NCI-H345 treated with DMSO at 0.1 percent for 48 hours (cell line): ENCODE measurements at regions not wholly inside any gene's neighbourhood (a gene's known extent, or its start where the extent isn't known, plus 50 kb on each side); places are given as distances from the start of the nearest gene placed in this dataset.

Source experiments
- DNase-seq: peaks from one replicate; lab custom pipeline; 2025; ENCODE audit not compliant: unreplicated experiment; lab: John Stamatoyannopoulos, UW

DNA sequence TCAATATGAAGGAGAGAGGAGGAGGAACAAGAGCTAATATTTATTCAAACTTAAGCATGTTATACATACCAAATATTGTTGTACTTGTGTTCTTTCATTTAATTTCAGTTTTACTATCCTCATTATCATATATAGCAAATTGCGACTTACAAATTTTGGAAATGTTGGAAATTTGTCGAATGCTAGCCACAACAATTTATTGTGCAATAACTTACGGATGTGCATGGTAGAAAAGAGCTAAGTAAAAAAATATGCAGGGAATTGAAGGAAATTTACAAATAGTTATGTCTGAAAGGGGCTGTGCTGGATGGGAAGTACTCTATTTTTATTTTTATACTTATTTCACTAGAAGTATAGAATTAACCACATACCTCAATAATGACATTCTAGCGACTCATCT, 376.3 kb downstream of the PCDH20 start:
- DNase-seq = no peak

DNA sequence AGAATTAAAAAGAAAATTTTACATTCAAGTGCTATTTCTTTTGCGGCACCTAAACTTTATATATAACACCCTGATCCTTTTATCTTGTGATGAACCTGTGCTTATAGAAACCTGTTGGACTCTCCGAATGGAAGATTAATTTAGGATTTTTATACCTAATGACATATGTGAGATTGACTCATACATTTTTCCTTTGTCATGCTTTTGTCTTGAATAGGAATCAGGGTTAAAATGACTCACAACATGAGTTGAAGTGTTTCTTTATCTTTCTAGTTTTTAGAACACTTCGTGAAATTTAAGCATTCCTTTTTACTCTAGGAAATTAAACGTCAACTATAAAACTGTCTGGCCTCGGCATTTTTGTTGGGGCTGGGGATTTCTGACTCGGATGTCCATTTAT, 378.9 kb downstream of the PCDH20 start:
- DNase-seq = no peak

DNA sequence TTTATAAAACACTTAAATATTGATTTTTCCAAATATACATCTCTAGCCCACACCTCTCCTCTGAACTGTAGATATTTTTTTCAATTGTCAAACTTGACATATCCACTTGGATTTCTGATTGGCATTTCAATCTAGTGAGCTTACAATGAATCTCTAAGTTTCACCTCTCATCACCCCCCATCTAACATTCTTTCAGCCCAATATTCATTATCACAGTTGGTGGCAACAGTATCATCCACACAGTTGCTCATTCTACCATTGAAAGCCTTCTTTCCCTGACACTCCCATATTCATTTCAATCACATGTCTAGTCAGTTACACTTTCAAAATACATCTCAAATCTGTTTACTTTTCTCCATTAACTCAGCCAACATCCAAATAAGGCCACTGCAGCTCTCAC, 385.2 kb downstream of the PCDH20 start:
- DNase-seq = peak; percentile 4

DNA sequence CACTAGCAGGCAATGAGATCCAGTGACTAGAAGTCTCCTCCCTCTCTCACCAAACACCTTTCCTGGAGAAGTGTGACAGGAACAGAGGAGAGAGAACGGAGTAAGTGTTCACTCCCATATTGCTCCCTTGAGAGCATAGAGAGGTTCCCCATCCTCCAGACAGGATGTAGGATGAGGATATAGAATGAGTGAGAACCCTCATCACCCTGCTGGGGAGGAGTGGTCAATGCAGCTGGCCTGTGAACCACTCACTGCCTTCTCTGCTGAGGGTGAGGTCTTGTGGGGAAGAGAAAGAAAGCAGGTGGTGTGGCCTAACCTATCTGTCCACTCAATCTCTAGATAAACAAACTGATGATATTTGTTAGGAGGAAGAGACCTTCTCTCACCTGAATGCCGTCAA, 386.6 kb downstream of the PCDH20 start:
- no peak for DNase-seq

DNA sequence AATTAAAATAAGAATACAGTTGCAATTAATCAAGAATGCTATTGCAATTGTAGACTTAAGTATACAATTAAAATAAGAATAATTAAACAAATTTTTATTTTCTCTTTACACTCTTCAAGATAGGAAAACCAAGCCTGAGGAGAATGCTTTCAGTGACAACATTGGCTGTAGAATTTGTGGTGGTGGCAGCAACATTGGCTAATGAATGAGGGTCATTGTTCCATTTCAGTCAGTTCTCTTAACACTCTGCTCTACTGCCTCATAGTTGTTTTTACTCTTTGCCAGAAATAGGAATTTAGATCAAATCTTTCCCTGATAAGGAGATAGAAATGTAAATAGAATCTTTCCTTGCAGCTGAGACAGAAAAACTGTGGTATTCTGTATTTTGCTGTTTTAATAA, 391.6 kb downstream of the PCDH20 start:
- no peak for DNase-seq

DNA sequence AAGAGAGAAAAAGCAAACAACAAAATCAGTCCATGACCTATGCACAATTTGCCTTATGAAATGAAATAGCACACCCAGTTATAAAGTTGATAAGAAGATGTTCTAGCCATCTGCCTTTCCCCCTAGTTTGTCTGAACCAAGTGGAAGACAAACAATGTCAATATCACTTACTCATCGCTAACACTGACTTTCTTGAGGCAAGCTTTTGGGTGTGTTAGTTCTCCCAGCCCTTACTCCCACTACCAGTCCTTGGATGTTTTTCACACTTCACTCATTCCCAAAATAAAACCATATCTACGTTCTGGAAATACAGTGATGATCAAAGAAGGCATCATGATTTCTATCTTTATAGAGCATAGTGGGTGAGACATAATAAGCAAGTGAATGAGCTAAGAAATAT, 393.8 kb downstream of the PCDH20 start:
- no peak for DNase-seq

DNA sequence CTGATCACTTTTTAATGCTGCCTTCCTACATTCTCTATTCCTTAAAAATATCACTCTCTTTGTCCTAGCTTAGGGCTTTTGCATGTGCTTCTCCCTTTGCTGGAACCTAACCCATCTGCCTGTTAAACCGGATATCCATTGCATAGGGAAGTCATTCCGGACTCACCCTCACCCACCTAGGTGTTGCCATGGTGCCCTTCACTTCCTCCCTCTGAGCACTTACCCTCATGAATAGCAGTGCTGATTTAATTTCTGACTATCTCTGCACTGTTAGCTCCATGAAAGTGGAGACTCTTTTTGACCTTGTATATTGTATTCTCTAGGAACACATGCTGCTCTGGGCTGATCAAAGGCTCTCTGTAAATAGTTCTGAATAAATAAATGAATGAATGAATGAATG, 401.9 kb downstream of the PCDH20 start:
- DNase-seq = no peak

DNA sequence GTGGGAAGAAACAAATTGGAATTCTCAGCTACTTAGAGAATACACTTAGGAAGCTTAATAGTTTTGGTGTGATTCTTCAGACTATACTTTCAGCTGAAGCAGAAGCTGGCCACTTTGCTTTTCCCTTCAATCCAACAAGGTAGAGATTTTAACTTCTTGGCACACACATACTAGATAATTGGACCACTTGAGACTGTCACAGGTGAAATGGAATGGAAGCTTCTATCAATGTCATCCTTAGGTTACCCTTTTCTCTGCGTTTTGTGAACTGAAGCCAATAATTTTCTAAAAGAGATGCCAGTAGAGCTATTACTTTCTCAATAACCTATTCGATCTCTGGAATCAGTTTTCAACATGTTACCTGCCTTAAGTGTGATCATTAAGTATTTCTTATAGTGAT, 405.3 kb downstream of the PCDH20 start:
- DNase-seq = no peak

DNA sequence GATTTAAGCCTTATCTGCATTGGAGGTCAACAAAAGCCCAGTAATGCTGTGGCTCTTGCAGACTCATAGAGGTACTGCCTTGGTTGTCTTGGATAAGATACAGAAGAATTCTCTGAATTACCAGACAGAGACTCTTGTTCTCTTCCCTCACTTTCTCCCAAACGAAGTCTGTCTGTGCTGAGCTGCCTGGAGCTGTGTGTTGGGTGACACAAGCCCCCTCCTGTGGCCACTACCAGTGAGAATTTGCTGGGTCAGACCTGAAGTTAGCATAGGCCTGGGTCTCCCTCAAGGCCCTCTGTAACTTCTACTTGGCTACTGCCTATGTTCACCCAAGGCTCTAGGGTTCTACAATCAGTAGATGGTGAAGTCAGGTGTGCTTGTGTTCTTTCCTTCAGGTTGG, 413.0 kb downstream of the PCDH20 start:
- DNase-seq = no peak

DNA sequence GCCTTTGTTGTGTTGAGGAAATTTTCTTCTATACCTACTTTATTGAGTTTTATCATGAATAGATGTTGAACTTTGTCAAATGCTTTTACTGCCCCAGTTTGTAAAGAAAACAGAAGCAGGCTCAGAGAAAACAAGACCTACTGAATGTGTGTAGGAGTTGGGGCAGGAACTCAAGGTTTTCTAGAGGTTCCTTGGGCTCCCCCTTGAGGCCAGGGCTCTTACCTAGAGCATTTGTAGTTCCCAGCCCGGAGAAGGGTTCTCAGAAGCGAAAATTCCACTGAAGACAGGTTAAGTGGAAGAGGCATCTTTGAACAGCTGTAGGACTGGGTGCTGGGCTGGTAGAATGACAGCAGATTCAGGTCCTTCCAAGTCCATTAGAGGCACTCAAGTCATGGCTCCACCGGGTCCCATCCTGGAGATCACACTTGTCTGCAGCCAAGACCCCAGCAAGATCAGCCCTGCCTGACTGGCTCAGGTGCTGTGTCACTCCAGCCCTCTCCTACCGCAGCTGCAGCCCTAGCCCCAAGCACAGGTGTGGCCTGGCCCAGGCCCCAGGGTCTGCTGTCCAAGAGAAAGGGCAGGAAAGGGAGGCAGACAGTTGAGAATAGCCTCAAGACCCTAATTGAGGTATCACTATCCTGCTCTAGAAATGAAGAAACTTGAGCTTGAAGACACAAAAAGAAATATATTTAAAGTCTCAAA, 425.5 kb downstream of the PCDH20 start:
- DNase-seq = no peak

DNA sequence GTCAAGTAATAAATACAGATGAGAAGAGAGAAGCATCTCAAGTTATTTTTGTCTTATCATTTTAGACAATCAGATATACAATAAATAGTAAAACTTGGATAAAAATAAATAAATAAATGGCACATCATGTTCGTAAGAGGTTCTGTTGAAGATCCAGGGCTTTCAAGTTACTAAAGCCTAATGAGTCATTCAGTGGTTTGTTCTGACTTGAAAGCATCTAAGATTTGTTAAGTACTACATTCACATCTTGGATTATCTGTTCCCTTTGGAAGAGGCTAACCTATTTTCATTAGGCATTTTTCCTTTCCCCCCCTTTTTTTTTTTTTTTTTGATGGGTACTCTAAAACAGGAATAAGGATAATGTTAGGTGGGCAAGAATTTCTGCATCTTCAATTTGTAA, 429.3 kb downstream of the PCDH20 start:
- DNase-seq = no peak

DNA sequence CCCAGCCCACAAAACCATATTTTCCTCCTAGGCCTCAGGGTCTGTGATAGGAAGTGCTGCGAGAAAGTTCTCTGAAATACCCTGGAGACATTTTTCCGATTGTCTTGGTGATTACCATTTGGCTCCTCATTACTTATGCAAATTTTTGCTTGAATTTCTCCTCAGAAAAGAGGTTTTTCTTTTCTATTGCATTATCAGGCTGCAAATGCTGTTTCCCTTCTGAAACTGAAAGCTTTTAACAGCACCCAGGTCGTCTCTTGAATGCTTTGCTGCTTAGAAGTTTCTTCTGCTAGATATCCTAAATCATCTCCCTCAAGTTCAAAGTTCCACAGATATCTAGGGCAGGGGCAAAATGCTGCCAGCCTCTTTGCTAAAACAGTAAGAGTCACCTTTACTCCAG, 434.2 kb downstream of the PCDH20 start:
- DNase-seq = no peak

DNA sequence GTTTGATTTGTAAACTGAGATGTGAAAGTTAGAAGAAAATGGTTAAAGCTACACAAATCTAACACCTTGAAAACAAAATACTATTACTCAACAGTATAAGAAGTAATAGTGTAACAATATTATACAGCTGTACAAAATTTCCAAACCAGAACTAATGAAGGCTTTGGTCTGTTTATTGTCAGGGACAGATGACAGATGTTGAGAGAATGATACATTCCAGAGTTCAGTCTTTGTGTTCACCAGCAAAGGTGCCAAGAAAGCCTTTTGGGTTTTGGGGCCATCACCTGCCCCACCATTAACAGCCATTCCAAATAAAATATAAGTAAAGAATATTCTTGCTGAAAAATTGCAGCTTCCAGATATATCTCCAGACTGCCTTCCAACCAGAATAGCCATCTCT, 439.3 kb downstream of the PCDH20 start:
- no peak for DNase-seq

DNA sequence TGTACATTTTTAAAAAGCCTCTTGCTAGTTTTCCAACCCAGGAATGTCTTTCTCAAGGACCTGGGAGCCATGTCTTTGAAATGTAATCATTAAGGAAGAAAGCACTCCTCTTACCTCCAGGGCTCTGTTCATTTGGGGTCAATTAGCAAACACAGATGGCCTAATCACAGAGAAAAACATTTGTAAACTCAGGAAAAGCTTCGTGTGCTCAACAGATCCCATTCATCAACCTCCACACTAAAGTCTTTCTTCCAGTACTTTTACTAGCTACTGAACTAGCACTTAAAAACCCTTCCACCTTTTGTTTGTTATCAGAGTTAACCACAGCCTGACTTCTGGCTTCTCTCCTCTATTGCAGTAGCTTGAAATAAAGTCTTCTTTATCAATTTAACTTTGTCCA, 441.4 kb downstream of the PCDH20 start:
- DNase-seq = no peak

DNA sequence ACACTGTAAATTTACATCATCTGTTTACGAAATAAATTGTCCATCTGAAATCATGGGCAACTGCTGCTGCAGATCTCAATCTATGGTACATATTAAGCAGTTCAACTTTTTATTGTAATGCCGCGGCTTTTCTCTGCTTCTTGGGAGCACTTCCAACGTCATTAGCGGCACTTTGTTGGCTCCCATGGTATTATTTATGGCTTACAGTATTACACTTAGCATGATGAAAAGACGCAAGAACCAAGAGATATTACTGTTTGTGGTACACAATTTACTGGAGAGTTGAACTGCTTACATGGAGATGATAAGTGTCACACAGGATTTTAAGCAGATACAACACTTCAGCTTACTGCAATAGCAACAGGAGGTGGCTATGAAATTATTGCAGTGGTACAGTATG, 442.1 kb downstream of the PCDH20 start:
- no peak for DNase-seq

DNA sequence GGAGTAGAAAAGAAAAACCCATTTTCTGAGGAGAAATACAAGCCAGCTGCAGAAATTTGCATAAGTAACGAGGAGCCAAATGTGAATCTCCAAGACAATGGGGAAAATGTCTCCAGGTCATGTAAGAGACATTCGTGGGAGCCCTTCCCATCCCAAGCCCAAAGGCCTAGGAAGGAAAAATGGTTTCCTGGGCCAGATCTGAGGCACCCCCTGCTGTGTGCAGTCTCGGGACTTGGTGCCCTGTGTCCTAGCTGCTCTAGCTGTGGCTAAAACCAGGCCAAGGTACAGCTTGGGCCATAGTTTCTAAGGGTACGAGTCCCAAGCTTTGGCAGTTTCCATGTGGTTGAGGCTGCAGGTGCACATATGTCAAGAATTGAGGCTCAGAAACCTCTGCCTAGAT, 444.9 kb downstream of the PCDH20 start:
- DNase-seq = no peak

DNA sequence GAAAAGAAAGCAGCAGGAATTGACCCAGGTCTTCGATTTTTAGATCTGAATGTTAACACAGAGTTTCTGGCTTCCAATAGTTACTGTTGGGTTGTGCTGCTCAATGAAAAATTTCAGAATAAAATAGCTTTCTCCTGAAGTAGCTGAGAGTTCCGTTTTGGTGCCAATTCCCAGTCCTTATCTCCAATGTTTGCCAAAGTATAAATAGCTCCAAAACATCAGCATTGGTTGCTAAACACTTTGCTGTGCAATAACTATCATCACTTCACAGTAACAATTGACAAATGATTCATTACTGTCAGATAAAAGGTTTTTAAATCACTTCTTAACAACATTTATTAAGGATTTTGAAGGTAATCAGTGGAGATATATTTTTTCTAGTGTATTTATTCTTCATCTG, 446.0 kb downstream of the PCDH20 start:
- DNase-seq = no peak

DNA sequence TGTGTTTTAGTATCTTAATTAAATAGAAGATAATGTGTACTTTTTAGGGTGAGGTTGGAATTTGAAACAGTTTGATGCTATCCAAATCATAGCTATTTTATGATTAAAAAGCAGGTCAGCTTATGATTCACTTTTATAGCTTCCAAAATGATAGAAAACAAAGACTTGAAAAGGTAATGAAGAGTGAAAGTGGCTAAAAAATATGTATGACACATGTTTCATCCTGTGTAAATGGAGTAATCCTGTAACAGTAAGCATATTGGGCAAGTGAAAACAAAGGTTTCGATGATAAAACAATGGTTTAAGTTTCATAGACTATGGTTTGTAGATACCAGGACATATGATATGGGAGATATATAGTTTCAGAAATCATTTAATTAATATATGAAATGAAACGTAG, 456.2 kb downstream of the PCDH20 start:
- no peak for DNase-seq

DNA sequence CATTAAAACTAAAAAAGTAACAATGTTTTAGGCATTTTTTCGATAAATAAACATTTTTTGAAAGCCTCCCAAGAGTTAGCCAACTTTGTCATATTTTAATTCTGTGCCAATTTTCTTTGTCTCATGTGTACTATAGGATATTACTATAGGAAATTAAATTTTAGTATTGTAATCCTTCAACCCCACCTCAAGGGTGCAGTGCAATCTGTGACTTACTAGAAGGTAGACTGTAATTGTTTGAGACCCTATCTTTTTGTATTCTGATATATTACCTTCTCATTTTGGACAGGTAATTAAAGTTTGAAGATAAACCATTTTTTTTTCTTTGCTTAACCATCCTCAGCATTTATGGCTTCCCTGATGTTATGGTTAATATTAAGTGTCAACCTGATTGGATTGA, 457.8 kb downstream of the PCDH20 start:
- DNase-seq = no peak

DNA sequence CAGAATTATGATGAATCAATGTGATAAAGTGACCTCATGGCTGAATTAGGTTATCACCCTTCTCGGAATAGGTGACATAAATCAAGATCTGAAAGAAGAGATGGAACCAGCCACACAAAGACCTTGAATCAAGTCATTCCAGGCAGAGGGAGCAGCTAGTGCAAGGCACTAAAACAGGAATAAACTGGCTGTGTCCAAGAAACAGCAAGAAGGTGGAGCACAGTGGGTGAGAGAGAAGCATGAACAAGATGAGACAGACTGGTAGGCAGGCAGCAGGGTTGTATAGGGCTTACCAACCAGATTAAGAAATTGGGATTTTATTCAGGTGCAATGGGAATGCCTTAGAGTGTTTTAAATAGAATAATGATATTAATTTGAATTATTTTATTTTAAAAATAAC, 470.3 kb downstream of the PCDH20 start:
- no peak for DNase-seq

DNA sequence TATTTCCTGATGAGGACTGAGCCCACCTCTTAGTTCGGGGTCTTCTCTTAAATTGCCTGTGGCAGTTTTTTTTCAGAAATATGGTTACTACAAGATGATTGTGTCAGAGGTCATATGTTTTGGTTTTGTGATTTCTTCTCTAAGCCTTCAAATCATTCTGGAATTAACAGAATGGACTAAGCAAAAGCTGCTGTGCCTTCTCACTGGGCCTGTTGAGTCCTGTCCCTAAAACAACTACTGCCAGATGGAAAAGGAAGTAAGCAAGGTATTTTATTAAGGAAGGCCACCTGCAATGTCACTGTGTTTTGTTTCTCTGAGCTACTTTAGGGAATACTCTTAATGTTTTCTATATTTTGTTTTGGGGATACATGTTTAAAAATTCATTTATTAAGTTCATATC, 470.8 kb downstream of the PCDH20 start:
- DNase-seq = no peak

DNA sequence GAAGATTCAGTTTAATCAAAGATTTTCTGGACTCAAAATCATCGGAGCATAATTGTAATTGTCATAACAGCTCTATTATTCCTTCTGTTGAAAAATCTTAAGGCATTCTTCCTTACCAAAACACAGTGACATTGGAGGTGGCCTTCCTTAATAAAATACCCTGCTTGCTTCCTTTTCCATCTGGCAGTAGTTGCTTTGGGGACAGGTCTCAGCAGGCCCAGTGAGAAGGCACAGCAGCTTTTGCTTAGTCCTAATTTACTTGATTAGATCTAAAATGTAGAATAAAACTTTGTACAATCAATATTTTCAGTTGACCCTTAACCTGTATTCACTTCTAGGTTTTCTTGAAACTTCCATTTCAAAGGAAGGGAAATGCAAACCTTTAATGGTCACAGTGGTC, 471.6 kb downstream of the PCDH20 start:
- no peak for DNase-seq

DNA sequence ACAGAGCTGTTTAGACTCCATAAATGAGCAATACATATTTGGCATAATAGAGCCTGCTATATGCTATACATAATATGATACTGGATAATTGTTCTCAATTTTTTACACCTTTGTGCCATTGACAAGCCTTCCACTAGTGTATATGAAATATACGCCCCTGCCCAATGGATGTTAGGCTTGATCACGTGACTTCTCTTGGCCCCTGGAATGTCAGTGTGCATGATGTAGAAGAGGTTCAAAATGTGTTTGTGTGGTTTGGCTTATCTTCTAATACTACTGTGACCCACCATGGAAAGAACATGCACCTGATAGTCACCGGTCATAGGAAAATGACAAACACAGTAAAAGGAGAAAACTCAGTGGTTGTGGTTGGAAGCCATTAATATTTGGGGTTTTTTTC, 479.4 kb downstream of the PCDH20 start:
- no peak for DNase-seq

DNA sequence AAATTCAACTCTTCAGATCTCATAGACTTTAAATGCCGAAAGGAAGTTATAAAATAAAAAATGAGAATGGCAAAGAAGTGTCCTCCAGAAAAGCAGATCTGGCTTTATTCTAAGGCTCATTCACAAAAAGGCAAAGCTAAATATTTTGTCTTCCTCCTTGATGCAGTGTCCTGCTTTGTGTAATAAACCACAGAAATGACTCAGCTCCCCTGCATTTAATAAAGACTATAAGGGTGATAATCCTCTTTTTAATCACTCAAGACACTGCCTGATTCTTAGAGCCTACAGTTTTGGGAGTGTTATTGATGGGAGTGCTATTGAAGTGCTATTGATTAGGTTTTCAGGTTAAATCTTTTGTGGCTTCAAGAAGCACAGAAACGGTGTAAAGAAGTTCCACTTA, 482.0 kb downstream of the PCDH20 start:
- no peak for DNase-seq
